GM21526 (cell line): ENCODE measurements at regions not wholly inside any gene's neighbourhood (a gene's known extent, or its start where the extent isn't known, plus 50 kb on each side); places are given as distances from the start of the nearest gene placed in this dataset.

Experiments
- ATAC-seq: cut with Tn5 transposase; IDR thresholded peaks from one replicate; pipeline ENCODE4 v1.9.1; 2021; ENCODE audit warnings: moderate library complexity; ENCODE audit not compliant: unreplicated experiment, low FRiP score

DNA sequence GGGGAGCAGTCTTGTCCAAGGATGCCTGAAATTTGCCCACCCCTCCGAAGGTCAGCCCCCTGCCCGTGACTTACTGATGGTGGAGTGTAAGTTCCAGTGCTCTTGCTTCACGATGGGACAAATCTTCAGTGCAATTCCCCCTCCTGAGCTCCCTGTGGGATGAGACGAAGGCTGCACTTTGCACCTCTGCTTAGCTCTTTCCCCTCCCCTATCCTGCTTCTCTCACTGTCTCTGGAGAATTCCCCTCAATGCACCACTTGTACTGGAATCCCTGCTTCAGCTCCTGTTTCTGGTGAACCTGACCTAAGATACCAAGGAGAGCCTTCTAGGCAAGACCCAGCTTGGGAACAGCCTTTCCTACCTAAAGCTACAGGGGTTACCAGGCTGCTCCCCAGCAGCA is 122.9 kb upstream of the ZMIZ1 start:
- no peak for ATAC-seq

DNA sequence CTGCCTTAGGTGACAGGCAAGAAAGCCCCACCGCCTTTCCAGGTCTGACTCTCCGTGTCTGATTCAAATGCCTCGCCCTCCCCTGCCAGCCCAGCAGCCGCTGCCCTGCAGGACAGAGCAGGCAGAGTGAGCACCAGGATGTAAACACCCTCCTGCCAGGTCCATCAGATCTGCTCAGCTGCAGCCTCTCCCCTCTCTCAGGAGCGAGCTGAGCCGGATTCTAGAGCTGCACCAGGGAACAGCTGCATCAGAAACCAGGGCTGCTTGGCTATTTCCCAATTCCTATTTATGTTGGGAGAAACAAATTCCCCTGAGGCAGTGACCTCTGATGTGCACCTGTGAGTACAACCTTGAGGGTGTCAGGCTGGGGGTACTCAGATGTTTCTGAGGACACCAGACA is 121.5 kb upstream of the ZMIZ1 start:
- no peak for ATAC-seq

DNA sequence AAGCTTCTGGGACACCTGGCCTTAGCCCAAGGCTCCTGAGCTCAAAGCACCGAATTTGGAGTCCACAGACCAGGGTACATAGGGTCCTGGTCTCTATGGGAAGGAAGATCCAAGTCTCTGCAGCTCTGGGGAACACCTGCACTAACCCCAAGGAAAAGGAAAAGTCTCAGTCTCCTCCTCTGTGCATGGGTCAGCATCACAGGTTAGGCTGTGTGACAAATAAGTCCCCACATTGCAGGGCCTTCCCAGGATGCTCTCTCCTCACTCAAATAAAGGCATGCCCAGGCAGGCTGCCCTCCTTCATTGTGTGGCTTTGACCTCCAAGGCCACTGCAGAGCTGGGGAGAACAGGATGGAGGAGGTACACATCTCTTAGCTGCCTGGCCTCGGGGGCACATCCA is 121.0 kb upstream of the ZMIZ1 start:
- ATAC-seq, result no peak

DNA sequence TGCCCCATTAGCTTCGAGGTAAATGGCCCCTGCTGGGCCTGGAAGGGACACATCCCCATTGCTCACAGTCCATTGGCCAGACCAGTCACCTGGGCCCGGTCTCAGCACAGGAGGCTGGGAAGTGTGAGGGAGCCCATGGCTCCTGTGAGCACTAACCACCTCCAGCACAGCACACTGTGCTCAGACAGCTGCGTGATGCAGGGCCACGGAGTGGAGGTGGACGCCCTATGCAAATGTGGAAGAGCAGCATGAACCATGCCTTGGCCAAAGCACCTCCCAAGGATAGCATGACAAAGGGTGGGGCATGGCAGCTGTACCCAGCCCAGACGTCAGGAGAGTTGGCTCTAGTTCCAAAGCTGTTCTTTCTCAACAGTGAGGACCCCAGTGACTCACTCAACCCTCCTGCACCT is 120.1 kb upstream of the ZMIZ1 start:
- ATAC-seq, result no peak

DNA sequence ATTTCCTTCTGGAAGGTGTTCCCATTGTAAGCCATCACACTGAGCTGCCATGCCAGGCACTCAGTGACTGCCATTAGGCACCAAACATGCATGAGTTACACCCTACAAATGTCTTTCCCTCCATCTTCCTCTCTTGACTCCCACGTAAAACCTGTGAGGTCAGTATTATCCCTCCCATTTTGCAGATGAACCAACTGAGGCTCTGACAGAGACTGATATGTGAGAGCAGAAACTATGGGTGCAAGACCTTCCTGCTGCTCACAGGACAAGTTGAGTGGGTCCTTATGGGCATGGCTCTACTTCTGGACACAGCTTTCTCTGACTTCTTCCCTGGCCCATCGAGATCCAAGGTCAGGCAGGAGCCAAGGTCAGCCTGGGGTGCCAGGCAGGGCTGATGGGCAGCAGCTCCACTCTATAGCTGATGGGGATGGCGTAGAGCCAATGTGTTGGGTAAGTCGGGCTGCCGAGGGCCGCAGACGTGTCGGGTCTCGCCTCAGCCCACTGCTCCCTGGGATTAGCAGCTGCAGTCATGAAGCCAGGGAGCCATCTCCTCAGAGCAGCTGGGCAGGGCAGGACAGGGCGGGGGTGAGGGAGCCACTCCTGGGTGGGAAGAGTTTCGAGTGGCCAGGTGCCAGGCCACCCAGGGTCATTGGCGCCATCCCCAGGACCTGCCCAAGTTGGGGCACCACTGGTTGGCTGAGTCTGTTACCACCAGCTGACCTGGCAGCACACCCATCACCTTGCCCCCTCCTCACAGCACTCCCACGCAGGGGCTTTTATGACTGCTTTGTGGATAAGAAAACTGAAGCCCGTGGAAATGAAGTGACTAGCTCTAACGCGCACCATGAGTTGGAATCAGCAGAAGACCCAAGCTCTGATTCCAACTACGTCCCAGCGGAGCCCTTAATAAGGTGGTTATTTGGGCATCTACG is 117.8 kb upstream of the ZMIZ1 start:
- ATAC-seq, result no peak

DNA sequence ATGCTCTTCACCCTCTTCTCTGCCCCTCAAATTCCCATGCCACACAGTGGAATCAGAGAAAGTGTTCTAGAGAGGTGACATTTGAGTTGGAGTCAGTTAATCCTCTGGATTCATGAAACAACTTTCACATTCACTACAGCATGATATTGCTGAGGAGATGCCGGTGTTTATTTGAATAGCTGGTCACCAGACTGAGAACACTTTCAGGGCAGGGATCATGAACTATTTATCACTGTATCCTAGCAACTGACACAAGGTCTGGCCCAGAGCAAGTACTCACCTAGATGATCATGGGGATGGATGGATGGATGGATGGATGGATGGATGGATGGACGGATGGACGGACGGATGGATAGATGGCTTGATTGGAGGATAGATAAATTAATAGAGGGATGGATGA is 116.7 kb upstream of the ZMIZ1 start:
- ATAC-seq, result no peak

DNA sequence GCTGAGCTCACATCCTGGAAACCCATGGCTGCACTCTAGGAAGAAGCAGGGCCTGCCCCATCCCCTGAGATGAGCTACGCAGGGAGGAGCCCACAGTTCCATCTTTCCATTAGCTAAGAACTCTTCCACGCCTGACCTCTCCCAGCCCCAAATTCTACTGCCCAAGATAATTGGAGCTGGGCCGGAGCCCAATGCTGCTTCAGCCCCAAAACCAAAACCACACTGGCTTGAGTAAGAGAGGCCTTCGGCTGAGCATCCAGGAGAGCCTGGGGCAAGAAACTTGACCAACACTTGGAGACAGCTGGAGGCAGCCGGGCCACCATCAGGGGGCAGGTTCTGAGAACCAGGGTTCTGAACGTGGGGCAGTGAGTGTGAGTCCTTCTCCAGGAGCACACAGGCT is 116.1 kb upstream of the ZMIZ1 start:
- ATAC-seq, result no peak

DNA sequence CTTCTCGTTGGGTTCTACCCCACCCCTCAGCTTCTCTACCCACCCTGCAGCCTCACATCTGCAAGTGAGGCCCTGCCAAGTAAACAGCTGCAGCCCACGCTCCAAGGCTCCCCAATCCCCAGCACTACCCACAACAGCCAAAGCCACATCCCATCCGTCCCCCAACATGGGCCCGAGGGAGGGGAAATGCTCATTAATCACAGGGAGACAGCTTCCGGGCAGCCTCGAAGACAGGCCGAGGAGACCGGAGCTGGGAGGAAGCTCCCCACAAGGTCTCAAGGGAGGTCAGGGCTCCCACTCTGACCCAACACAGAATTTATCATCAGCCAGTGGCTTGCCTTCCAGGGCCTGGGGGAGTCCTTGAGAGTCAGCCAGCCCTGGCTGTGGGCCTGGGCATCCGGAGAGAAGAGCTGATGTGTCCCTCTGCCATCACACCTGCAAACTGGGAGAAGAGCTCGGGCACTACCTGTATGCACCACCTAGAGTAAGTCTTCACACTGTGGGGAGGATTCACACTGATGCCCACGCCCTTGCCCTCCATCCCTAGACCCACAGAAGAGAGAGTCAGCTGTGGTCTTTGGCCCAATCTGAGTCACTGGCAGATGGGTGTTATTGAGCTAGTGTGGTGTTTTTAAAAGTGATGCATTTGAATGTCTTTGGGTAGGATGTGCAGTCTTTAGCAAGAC is 115.5 kb upstream of the ZMIZ1 start:
- ATAC-seq, result no peak

DNA sequence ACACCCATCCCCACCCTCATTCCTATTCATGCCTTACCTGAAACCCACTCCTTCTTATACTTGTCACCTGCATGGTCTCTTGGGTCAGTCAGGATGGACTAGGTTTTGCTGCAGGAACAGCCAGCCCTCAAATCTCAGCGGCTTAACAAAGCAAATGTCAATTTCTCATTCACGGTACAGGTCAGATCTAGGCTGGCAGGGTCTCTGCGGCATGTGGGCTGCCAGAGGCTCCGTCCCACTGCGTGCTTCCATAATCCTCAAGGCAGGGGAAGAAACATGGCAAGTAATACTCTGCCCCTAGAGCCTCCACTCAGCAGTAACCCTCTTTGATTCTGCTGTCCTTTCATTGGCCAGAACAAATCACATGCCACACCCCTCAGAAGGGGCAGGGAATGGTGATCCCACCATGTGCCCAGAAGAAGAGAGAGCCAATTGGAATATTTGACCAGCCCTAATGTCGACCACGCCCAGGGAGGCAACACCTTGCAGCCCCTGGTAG is 114.9 kb upstream of the ZMIZ1 start:
- no peak for ATAC-seq

DNA sequence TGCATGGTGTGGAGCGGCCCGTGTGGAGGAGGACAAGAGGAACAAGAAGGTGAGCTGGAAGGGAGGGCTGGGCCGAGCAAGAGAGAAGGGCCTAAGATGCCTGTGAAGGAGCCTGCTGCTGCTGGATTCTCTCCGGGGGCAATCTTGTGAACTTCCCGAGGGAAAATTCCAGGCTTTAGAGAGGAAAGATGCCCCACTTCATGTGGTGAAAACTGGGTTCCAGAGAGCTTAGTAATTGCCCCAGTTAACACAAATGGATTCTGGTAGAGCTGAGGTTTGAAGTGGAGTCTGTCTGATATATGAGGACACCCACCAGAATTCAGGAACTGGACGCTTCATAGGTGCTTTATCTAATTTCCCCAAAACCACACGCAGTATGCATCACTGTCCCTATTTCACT is 114.1 kb upstream of the ZMIZ1 start:
- ATAC-seq, result no peak

DNA sequence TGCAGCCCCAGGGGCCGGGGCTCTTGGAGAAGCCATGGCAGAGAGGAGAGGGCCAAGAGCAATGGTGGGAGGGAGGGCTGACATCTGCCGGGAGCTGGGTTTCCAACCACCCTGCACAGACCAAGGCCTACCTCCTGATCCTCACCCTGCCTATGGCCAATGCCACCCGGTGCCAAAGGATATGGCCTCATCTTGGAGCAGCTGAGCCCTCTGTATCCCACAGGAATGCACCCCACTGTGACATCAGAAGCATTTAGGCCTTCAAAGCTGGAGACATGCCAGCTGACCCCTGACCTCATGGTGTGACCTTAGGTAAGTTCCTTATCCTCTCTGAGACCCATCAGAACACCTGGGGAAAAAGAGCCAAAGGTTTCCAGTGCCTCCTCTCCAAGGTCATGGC is 113.6 kb upstream of the ZMIZ1 start:
- ATAC-seq, result no peak

DNA sequence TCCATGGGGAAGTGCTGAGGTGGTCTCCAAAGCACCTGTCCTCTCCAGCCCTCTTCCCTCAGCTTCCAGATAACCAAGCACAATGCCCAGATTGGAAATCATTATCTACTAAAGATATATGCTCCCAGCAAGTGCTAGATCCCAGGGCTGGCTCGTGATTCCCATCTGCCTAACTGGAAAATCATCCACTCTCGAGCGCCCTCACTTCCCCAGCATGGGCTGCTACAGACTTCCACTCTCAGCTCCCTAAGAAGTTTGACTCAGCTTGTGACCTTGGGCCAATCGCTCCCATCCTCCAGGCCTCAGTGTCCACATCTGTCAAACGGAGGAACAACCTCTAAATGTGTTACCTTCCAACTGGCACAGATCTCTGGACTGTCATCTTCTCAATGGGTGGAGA is 112.4 kb upstream of the ZMIZ1 start:
- ATAC-seq, result no peak

DNA sequence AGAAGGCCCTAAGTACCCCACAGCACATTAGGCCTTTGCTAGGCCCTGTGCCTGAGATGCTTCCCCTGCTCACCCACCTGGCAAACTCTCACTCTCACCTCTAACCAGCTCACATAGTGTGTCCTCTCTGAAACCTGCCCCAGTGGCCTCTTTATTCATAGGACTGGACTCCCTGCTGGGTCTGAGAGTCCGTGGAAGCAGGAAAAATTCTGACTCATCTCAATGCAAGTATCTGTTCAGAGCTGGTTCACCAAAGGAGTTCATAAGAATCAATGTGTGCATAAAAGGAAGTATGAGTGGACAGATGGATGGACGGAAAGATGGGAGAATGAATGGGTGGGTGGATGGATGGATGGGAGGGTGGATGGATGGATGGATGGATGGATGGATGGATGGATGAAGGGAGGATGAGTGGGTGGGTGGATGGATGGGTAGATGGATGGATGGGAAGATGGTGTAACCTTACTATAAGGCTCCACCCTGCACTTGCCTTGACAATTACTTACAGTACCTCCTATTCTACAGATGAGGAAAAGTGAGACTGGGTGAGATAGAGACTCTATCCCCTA is 111.2 kb upstream of the ZMIZ1 start:
- no peak for ATAC-seq

DNA sequence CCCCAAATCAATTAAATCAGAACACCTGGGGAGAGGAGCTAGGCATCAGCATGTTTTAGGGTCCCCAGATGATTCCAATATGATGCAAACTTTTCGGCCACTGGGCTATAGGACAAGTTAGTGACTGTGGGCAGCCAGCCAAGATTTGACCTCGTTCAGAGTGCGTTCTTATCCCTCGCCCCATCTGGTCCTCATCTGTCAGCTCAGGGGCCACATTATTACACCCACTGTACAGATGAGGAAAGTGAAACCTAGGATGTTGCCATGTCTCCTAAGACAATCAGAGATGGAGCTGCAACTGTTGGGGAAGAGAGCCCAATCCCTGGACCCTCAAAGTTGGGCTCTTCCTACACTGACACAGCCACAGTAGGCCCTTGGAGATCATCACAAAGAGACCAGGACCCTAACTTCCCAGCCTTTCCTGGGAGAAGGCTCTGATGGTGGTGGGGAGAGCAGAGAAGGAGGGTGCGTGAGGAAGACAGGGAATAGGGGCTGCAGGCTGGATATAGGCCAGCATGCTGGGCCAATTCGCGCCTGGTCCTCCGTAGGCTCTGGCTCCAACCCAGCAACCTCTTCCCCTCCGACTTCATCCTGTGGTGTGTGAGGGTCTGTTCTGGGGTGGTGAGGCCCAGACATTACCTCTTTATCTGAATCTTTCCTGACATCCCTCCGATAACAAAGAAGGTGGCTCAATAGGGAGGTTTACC is 109.4 kb upstream of the ZMIZ1 start:
- no peak for ATAC-seq

DNA sequence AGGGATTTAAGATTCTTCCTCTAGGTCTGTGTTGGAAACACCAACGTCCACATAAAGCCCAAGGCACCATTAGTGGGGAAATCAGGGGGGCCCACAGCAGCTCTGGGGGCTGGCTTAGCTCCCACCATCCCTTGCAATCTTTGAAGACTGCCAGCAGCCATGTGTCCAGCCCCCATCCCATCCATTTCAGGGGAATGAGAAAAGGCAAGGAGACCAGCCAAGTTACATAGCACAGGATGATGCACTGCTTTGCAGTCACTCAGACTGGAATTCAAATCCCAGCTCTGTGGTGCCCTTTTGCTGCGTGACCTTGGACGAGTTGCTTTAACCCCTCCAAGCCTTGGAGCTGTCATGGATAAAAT is 108.9 kb upstream of the ZMIZ1 start:
- no peak for ATAC-seq

DNA sequence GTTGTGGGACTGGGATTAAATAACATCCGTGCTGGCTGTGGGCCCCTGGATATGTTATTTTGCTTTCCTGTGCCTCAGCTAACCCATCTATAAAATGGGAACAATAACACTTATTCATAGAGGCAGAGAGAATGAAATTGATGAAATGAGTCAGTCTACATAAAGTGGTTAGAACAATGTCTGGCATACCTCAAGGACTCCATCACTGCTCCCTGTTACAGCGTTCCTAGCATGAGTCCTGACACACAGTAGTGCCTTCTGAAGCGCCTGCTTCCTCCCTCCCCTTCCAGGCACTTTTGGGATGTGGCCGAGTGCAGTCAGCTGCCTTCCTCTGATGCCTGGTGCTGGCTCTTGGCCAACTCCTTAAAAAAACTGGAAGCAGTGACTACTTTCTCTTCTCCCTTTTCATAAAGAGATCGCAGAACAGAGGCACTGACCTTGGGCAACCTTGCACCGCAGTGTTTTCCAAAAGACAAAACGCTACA is 108.4 kb upstream of the ZMIZ1 start:
- no peak for ATAC-seq

DNA sequence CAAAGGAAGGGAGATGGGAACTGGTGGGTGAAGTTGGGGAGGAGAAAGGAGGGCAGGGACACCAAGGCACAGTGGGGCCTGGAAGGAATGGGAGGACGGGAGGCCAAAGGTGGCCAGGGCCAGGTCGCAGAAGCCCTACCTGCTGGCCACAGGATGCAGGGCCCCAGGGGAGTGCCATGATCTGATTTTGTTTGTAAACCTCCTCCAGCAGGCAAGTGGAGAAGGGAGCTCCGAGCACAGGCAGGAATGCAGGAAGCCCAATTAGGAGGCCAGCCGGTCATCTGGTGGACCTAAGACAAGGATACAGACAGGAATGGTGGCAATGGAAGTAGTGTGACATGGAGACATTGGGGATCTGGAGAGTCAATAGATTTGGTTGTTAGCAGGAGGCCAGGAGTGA is 107.0 kb upstream of the ZMIZ1 start:
- no peak for ATAC-seq

DNA sequence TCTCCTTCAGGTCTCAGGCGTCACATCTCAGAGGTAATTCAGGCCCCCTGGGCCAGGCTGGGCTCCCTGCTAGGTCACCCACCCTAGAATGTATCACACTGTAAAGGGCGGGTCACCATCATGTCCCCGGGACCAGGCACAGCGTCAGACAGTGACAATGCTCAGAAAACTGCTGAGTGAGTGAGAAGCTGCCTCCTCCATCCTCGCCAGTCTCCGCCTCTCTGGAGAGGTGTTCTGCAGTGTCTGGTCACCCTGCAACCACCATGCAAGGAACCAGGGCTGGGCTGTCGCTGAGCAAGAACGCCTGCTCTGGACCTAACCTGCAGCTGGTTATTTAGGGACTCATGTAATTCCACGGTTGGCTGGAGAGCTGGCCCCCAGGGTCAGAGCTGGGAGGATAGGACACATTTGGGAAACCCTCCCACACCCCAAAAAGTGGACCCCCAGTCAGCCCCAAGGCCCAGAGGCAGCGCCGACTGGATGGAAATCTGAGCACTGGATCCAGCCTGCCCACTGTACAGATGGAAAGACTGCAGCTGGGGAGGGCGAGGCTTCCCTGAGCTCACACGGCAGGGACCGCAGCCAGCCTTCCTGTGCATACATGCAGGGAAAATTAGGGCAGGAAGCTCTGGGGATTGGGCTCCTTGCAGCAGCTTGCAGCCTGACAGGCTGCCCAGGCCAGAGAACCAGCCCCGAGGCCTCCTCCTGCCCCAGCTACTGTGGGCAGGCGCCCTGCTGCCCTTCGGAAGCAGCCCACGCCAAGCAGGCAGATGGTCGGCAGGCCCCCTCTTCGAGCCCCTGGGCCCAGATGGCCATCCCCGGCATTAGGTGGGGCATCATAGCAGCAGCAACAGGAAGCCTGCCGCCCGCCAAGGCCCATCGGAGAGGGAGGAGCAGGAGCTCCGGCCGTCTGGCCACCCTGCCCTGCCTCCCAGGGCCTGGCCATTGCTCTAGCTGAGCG is 105.4 kb upstream of the ZMIZ1 start:
- no peak for ATAC-seq

DNA sequence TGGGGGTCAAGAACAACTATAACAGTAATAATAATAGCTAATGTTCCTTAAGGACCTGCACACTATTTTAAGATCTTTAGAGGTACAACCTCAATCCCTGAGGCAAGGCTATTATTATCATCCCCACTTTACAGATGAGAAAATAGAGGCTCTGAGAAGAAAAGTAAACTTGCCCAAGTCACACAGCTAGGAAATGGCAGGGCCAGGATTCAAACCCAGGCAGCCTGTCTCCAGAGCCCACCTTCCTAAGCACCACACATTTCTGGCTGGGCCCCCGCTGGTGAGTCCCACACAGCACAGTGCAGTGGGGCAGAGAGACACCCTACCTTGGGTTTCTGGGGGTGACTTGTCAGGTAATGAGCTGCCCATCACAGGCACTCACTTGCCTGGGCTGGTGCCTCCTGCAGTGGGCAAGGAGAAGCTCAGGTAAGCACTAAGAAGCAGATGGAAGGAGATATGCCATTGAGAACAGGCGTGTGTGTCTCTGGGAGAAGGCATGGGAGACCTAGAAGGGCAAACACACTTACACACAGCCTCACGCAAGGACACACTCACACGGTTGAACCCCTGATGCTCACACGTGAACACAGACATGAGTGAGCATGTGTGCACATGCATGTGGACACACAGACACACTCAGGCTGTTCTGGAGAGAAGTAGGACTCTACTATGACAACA is 104.4 kb upstream of the ZMIZ1 start:
- no peak for ATAC-seq
